K562 (cell line): ENCODE measurements at regions not wholly inside any gene's neighbourhood (a gene's known extent, or its start where the extent isn't known, plus 50 kb on each side); places are given as distances from the start of the nearest gene placed in this dataset.

ENCODE experiments used
- BHLHE40 ChIP-seq: IDR thresholded peaks from 2 replicates; pipeline ENCODE4 v1.6.1; 2011; ENCODE audit warnings: low read length, improper control_type of control experiment
- BRD9 ChIP-seq: fragments of 450-650 bp; IDR thresholded peaks from 2 replicates; pipeline ENCODE4 v1.6.1; 2018; ENCODE audit warnings: low read depth; ENCODE audit not compliant: partially characterized antibody
- CBX1 ChIP-seq: sonication (generic); IDR thresholded peaks from 2 replicates; pipeline ENCODE4 v1.6.1; 2016; ENCODE audit warnings: antibody characterized with exemption, low read depth, mild to moderate bottlenecking
- DNMT1 ChIP-seq: fragments of 450-650 bp; IDR thresholded peaks from 2 replicates; pipeline ENCODE4 v1.6.1; 2016; ENCODE audit warnings: antibody characterized with exemption, mild to moderate bottlenecking
- E4F1 ChIP-seq: fragments of 250-450 bp; sonication (Bioruptor Pico); IDR thresholded peaks from 2 replicates; pipeline ENCODE4 v1.5.0; 2021; ENCODE audit warnings: mild to moderate bottlenecking, borderline replicate concordance
- HDAC1 ChIP-seq, 2 experiments: fragments of 450-650 bp; IDR thresholded peaks; 2 replicates each; pipeline ENCODE4 v1.6.1; 2016 to 2017; ENCODE audit warnings: inconsistent platforms in 1 of 2, mild to moderate bottlenecking in 1 of 2, moderate library complexity in 1 of 2
- MAFK ChIP-seq: IDR thresholded peaks from 2 replicates; pipeline ENCODE4 v1.6.1; 2011; ENCODE audit warnings: low read length, improper control_type of control experiment
- MEF2A ChIP-seq: IDR thresholded peaks from 2 replicates; pipeline ENCODE4 v1.6.1; 2011; ENCODE audit warnings: low read depth, mild to moderate bottlenecking, low read length, moderate library complexity; ENCODE audit not compliant: control insufficient read depth
- NFATC3 ChIP-seq: fragments of 450-650 bp; IDR thresholded peaks from 2 replicates; pipeline ENCODE4 v1.6.1; 2017; ENCODE audit warnings: mild to moderate bottlenecking
- NFE2 ChIP-seq: IDR thresholded peaks from 2 replicates; pipeline ENCODE4 v1.6.1; 2014; ENCODE audit warnings: antibody characterized with exemption, low read depth
- PCBP1 ChIP-seq: fragments of 200-400 bp; formaldehyde crosslinking; IDR thresholded peaks from 2 replicates; pipeline ENCODE4 v1.6.1; 2018; ENCODE audit warnings: mild to moderate bottlenecking, low read depth, low read length; ENCODE audit not compliant: poor library complexity, severe bottlenecking
- PHF20 ChIP-seq: fragments of 450-650 bp; IDR thresholded peaks from 2 replicates; pipeline ENCODE4 v1.6.1; 2018; ENCODE audit not compliant: partially characterized antibody
- RB1 ChIP-seq: fragments of 450-650 bp; IDR thresholded peaks from 2 replicates; pipeline ENCODE4 v1.6.1; 2017; ENCODE audit warnings: low read depth, mild to moderate bottlenecking
- RBFOX2 ChIP-seq: fragments of 200-400 bp; formaldehyde crosslinking; IDR thresholded peaks from 2 replicates; pipeline ENCODE4 v1.6.1; 2017; ENCODE audit warnings: low read depth, mild to moderate bottlenecking, low read length, moderate library complexity
- TCF3 ChIP-seq: sonication (generic); formaldehyde crosslinking; IDR thresholded peaks from 2 replicates; pipeline ENCODE4 v1.4.0; 2020; ENCODE audit warnings: mild to moderate bottlenecking, missing genetic modification reagents
- U2AF2 ChIP-seq: fragments of 200-400 bp; formaldehyde crosslinking; optimal IDR thresholded peaks from 2 replicates; pipeline ENCODE3; 2017; ENCODE audit warnings: low read depth, mild to moderate bottlenecking, low read length
- ZBTB2 ChIP-seq: fragments of 450-650 bp; IDR thresholded peaks from 2 replicates; pipeline ENCODE4 v1.6.1; 2016; ENCODE audit warnings: antibody characterized with exemption
- ZC3H11A ChIP-seq: IDR thresholded peaks from 2 replicates; pipeline ENCODE4 v1.6.1; 2012; ENCODE audit warnings: low read depth, low read length, improper control_type of control experiment
- ZNF696 ChIP-seq: fragments of 250-450 bp; sonication (Bioruptor Pico); conservative IDR thresholded peaks from 2 replicates; pipeline ENCODE4 v1.4.0; 2020; ENCODE audit warnings: mild to moderate bottlenecking, moderate library complexity
- TF ChIP-seq, protein P1 (sequence below): fragments of 250-450 bp; sonication (Bioruptor Pico); IDR thresholded peaks from 2 replicates; pipeline ENCODE4 v1.4.0; 2020; ENCODE audit warnings: mild to moderate bottlenecking, moderate library complexity, borderline replicate concordance
- TF ChIP-seq, protein P2 (sequence below): fragments of 250-450 bp; sonication (Bioruptor Pico); IDR thresholded peaks from 2 replicates; pipeline ENCODE4 v1.4.0; 2020

DNA sequence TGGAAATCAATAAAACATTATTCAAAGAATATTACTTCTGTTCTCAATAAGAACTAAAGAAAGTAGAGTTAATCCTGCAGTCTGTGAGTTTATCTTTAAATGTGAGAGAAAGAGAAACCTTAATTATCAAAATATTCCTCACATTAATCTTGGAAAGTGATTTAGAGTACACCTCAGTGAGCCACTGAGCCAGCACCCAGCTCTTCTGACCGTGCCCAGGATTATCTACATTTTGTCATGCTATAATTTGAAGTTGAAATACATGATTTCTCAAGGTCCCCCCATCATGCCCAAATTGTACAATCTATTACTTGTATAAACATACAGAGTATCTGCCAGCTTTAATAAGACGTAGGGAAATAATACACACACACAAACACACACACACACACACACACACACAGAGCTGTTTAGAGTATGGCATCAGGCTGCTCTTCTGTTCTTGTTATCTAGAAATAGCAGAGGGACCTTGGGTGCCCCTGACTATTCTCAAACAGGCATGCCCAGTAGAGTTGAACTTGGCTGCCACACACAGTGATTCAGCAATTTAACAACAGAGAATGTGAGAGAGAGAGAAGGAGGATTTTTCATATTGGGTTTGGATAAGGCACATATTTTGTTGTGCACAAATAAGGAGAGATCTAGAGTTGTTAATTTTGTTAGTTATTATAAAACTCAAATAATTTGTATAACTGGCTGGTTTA lies 74.4 kb downstream of the P2RY1 start (continued):
- no peak for TF ChIP-seq RBFOX2
- TF ChIP-seq, protein P1, sequence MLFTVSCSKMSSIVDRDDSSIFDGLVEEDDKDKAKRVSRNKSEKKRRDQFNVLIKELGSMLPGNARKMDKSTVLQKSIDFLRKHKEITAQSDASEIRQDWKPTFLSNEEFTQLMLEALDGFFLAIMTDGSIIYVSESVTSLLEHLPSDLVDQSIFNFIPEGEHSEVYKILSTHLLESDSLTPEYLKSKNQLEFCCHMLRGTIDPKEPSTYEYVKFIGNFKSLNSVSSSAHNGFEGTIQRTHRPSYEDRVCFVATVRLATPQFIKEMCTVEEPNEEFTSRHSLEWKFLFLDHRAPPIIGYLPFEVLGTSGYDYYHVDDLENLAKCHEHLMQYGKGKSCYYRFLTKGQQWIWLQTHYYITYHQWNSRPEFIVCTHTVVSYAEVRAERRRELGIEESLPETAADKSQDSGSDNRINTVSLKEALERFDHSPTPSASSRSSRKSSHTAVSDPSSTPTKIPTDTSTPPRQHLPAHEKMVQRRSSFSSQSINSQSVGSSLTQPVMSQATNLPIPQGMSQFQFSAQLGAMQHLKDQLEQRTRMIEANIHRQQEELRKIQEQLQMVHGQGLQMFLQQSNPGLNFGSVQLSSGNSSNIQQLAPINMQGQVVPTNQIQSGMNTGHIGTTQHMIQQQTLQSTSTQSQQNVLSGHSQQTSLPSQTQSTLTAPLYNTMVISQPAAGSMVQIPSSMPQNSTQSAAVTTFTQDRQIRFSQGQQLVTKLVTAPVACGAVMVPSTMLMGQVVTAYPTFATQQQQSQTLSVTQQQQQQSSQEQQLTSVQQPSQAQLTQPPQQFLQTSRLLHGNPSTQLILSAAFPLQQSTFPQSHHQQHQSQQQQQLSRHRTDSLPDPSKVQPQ, result no peak
- TF ChIP-seq U2AF2, result no peak
- TF ChIP-seq NFATC3, result no peak
- TF ChIP-seq CBX1, result no peak
- no peak for TF ChIP-seq RB1
- TF ChIP-seq MEF2A, result no peak
- TF ChIP-seq E4F1 (CRISPR knock-in tag), result no peak
- peak; percentile 94 for TF ChIP-seq NFE2
- TF ChIP-seq ZBTB2, result no peak
- TF ChIP-seq, protein P2, sequence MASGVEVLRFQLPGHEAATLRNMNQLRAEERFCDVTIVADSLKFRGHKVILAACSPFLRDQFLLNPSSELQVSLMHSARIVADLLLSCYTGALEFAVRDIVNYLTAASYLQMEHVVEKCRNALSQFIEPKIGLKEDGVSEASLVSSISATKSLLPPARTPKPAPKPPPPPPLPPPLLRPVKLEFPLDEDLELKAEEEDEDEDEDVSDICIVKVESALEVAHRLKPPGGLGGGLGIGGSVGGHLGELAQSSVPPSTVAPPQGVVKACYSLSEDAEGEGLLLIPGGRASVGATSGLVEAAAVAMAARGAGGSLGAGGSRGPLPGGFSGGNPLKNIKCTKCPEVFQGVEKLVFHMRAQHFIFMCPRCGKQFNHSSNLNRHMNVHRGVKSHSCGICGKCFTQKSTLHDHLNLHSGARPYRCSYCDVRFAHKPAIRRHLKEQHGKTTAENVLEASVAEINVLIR (CRISPR knock-in tag), result no peak
- TF ChIP-seq PHF20, result no peak
- no peak for TF ChIP-seq DNMT1
- no peak for TF ChIP-seq ZC3H11A
- no peak for TF ChIP-seq PCBP1
- no peak for TF ChIP-seq TCF3 (CRISPR knock-in tag)
- TF ChIP-seq MAFK, result peak; percentile 76
- no peak for TF ChIP-seq HDAC1 (IDR thresholded peaks at IDR 0.05)
- no peak for TF ChIP-seq BHLHE40
- TF ChIP-seq BRD9, result peak; percentile 46
- no peak for TF ChIP-seq ZNF696 (CRISPR knock-in tag)
